SK-N-SH (cell line): ENCODE measurements at regions not wholly inside any gene's neighbourhood (a gene's known extent, or its start where the extent isn't known, plus 50 kb on each side); places are given as distances from the start of the nearest gene placed in this dataset.

Source experiments
- CTCF ChIA-PET: fragments of 300-600, 350-600 bp; formaldehyde crosslinking; extraction: SDS; loops from one replicate; lab custom pipeline; 2021; lab: Yijun Ruan, JAX
- POLR2A ChIA-PET: fragments of 350-600 bp; sonication (Branson Sonifier 250); formaldehyde crosslinking; extraction: SDS; loops from one replicate; lab custom pipeline; 2020; ENCODE audit warnings: antibody characterized with exemption, inconsistent platforms; lab: Yijun Ruan, JAX
- DNase-seq: peaks from one replicate; pipeline ENCODE4 v3.0.0; 2012
- H2AFZ ChIP-seq: fragments of 200-600 bp; sonication (generic); 2 replicates; pipeline ENCODE4 v1.8.1; 2016; ENCODE audit warnings: antibody characterized with exemption, mild to moderate bottlenecking, low read depth
- H3F3A ChIP-seq: fragments of 200-600 bp; sonication (generic); replicated peaks from 2 replicates; pipeline ENCODE3; 2016; ENCODE audit warnings: antibody characterized with exemption, mild to moderate bottlenecking; ENCODE audit not compliant: insufficient read depth
- H3K27ac ChIP-seq, 2 experiments: fragments of 200-500 bp in 1 of 2; fragments of 200-600 bp in 1 of 2; sonication (Bioruptor generic) in 1 of 2; sonication (generic), shearing (Covaris generic) in 1 of 2; 2 replicates each; pipeline versions ENCODE4 v1.5.1 to v1.6.1; 2014 to 2016; ENCODE audit warnings: low read depth in 2 of 2, inconsistent platforms in 1 of 2, low read length in 1 of 2, mild to moderate bottlenecking in 1 of 2, mixed read lengths in 1 of 2
- H3K27me3 ChIP-seq: fragments of 200-600 bp; sonication (generic), shearing (Covaris generic); 2 replicates; pipeline ENCODE4 v1.6.1; 2016; ENCODE audit warnings: mixed run types; ENCODE audit not compliant: insufficient read depth
- H3K36me3 ChIP-seq, 2 experiments: fragments of 200-500 bp in 1 of 2; fragments of 200-600 bp in 1 of 2; sonication (Bioruptor generic) in 1 of 2; sonication (generic) in 1 of 2; replicated peaks in 1 of 2; 2 replicates each; pipeline versions ENCODE3 to v1.5.1; 2014 to 2016; ENCODE audit warnings: low read length in 1 of 2, mild to moderate bottlenecking in 1 of 2; ENCODE audit not compliant: insufficient read depth in 2 of 2, control insufficient read depth in 1 of 2
- H3K4me1 ChIP-seq, 2 experiments: fragments of 200-500 bp in 1 of 2; fragments of 200-600 bp in 1 of 2; sonication (Bioruptor generic) in 1 of 2; sonication (generic), shearing (Covaris generic) in 1 of 2; 2 replicates each; pipeline versions ENCODE4 v1.5.1 to v1.6.1; 2014 to 2016; ENCODE audit warnings: low read depth in 1 of 2, low read length in 1 of 2, mixed run types in 1 of 2; ENCODE audit not compliant: insufficient read depth in 2 of 2, control insufficient read depth in 1 of 2
- H3K4me2 ChIP-seq: fragments of 200-600 bp; sonication (generic), shearing (Covaris generic); 2 replicates; pipeline ENCODE4 v1.6.1; 2017; ENCODE audit warnings: mixed run types
- H3K4me3 ChIP-seq, 2 experiments: fragments of 200-500 bp in 1 of 2; fragments of 200-600 bp in 1 of 2; sonication (Bioruptor generic) in 1 of 2; sonication (generic), shearing (Covaris generic) in 1 of 2; 2 replicates each; pipeline versions ENCODE4 v1.5.1 to v1.8.1; 2014 to 2016; ENCODE audit warnings: low read depth in 2 of 2, inconsistent platforms in 1 of 2, low read length in 1 of 2, mild to moderate bottlenecking in 1 of 2, mixed read lengths in 1 of 2, moderate library complexity in 1 of 2
- H3K79me2 ChIP-seq: fragments of 200-600 bp; sonication (generic); 2 replicates; pipeline ENCODE4 v1.8.1; 2017; ENCODE audit warnings: mild to moderate bottlenecking; ENCODE audit not compliant: insufficient read depth
- H3K9ac ChIP-seq: fragments of 200-600 bp; sonication (generic); 2 replicates; pipeline ENCODE4 v1.6.1; 2017; ENCODE audit warnings: mixed run types
- H3K9me2 ChIP-seq: fragments of 200-600 bp; sonication (generic); 2 replicates; pipeline ENCODE4 v1.6.1; 2017; ENCODE audit warnings: mixed run types
- H3K9me3 ChIP-seq: fragments of 200-600 bp; sonication (generic); 2 replicates; pipeline ENCODE4 v1.6.1; 2017; ENCODE audit warnings: mixed run types, mild to moderate bottlenecking, moderate library complexity
- H4K20me1 ChIP-seq: fragments of 200-600 bp; sonication (generic); 2 replicates; pipeline ENCODE4 v1.6.1; 2017; ENCODE audit warnings: mild to moderate bottlenecking, mixed run types; ENCODE audit not compliant: insufficient read depth
- CHD2 ChIP-seq: fragments of 150-350 bp; IDR thresholded peaks from 2 replicates; pipeline ENCODE4 v1.6.1; 2018; ENCODE audit warnings: low read length; ENCODE audit not compliant: partially characterized antibody
- FOSL2 ChIP-seq: IDR thresholded peaks from 2 replicates; pipeline ENCODE4 v1.4.0; 2012; ENCODE audit warnings: low read depth, mild to moderate bottlenecking, moderate library complexity, borderline replicate concordance
- GATA2 ChIP-seq: sonication (generic); formaldehyde crosslinking; IDR thresholded peaks from 2 replicates; pipeline ENCODE4 v1.5.0; 2020; ENCODE audit warnings: mild to moderate bottlenecking, missing genetic modification reagents
- JUND ChIP-seq: IDR thresholded peaks from 2 replicates; pipeline ENCODE4 v1.4.0; 2012
- MEF2A ChIP-seq: IDR thresholded peaks from 2 replicates; pipeline ENCODE4 v1.4.0; 2012; ENCODE audit warnings: low read depth, borderline replicate concordance
- SIN3A ChIP-seq: IDR thresholded peaks from 2 replicates; pipeline ENCODE4 v1.6.1; 2012; ENCODE audit warnings: low read depth, mild to moderate bottlenecking, low read length, moderate library complexity, borderline replicate concordance
- TEAD4 ChIP-seq: IDR thresholded peaks from 2 replicates; pipeline ENCODE4 v1.4.0; 2012; ENCODE audit warnings: mild to moderate bottlenecking, borderline replicate concordance; ENCODE audit not compliant: insufficient read depth
- YY1 ChIP-seq: IDR thresholded peaks from 2 replicates; pipeline ENCODE4 v1.4.0; 2012; ENCODE audit warnings: low read depth, mild to moderate bottlenecking
- WGBS: methylation state at CpG from one replicate; pipeline ENCODE4 v1.1.6; 2017; ENCODE audit warnings: low lambda C conversion rate; 5-methylcytosine and 5-hydroxymethylcytosine counted together
- TF ChIP-seq, protein P1 (sequence below): IDR thresholded peaks from 2 replicates; pipeline ENCODE4 v1.4.0; 2012; ENCODE audit warnings: low read depth
- TF ChIP-seq, protein P2 (sequence below): IDR thresholded peaks from 2 replicates; pipeline ENCODE4 v1.4.0; 2012; ENCODE audit warnings: low read depth, borderline replicate concordance
- TF ChIP-seq, protein P3 (sequence below): IDR thresholded peaks from 2 replicates; pipeline ENCODE4 v1.4.0; 2012; ENCODE audit warnings: low read depth, borderline replicate concordance
- TF ChIP-seq, protein P4 (sequence below): fragments of 150-350 bp; IDR thresholded peaks from 2 replicates; pipeline ENCODE4 v1.6.1; 2017; ENCODE audit warnings: antibody characterized with exemption, low read length, low read depth, borderline replicate concordance

DNA sequence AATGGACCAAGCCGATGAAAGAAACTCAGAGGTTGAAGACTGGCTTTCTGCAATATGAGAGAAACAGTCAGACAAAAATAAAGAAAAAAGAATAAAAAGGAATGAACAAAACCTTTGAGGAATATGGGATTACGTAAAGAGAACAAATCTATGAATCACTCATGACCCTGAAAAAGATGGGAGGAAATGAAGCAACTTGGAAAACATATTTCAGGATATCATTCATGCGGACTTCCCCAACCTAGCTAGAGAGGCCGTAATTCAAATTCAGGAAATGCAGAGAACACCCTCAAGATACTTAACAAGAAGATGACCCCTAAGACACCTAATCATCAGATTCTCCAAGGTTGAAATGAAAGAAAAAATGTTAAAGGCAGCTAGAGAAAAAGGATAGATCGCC lies 705.3 kb upstream of the CHRM3 start:
- H2AFZ ChIP-seq = no peak overlapping the region
- POLR2A ChIA-PET = no interaction called here
- H3K9me2 ChIP-seq = no peaks in the 10 kb centered on the region
- H3K4me3 ChIP-seq = no peak overlapping the region
- H3K9me3 ChIP-seq = no peaks in the 10 kb centered on the region
- H3K27ac ChIP-seq = no peak overlapping the region
- no peak for TF ChIP-seq JUND
- TF ChIP-seq, protein P1, sequence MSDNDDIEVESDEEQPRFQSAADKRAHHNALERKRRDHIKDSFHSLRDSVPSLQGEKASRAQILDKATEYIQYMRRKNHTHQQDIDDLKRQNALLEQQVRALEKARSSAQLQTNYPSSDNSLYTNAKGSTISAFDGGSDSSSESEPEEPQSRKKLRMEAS = no peak
- TF ChIP-seq FOSL2 = no peak
- TF ChIP-seq, protein P2, sequence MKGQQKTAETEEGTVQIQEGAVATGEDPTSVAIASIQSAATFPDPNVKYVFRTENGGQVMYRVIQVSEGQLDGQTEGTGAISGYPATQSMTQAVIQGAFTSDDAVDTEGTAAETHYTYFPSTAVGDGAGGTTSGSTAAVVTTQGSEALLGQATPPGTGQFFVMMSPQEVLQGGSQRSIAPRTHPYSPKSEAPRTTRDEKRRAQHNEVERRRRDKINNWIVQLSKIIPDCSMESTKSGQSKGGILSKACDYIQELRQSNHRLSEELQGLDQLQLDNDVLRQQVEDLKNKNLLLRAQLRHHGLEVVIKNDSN = no peak
- no peak for TF ChIP-seq MEF2A
- TF ChIP-seq, protein P3, sequence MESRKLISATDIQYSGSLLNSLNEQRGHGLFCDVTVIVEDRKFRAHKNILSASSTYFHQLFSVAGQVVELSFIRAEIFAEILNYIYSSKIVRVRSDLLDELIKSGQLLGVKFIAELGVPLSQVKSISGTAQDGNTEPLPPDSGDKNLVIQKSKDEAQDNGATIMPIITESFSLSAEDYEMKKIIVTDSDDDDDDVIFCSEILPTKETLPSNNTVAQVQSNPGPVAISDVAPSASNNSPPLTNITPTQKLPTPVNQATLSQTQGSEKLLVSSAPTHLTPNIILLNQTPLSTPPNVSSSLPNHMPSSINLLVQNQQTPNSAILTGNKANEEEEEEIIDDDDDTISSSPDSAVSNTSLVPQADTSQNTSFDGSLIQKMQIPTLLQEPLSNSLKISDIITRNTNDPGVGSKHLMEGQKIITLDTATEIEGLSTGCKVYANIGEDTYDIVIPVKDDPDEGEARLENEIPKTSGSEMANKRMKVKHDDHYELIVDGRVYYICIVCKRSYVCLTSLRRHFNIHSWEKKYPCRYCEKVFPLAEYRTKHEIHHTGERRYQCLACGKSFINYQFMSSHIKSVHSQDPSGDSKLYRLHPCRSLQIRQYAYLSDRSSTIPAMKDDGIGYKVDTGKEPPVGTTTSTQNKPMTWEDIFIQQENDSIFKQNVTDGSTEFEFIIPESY = no peak
- TF ChIP-seq, protein P4, sequence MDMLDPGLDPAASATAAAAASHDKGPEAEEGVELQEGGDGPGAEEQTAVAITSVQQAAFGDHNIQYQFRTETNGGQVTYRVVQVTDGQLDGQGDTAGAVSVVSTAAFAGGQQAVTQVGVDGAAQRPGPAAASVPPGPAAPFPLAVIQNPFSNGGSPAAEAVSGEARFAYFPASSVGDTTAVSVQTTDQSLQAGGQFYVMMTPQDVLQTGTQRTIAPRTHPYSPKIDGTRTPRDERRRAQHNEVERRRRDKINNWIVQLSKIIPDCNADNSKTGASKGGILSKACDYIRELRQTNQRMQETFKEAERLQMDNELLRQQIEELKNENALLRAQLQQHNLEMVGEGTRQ = no peak
- no peak for TF ChIP-seq GATA2
- TF ChIP-seq YY1 = no peak
- TF ChIP-seq CHD2 = no peak
- no peak overlapping the region for H3K4me2 ChIP-seq
- no peaks in the 10 kb centered on the region for H3K79me2 ChIP-seq
- no peaks in the 10 kb centered on the region for H4K20me1 ChIP-seq
- H3K36me3 ChIP-seq = no peaks in the 10 kb centered on the region
- DNase-seq = no peak
- no peaks in the 10 kb centered on the region for H3F3A ChIP-seq
- no peak overlapping the region for H3K9ac ChIP-seq
- WGBS = 78% methylated on average over 5 of the region's 5 CpGs
- CTCF ChIA-PET = interaction anchor here (1.1 to 1.5 kb wide), 2 partner anchors 10 to 817 kb away, joined by 4 to 5 read pairs; no protein-coding TSS in a partner anchor
- H3K27me3 ChIP-seq = no peaks in the 10 kb centered on the region
- no peaks in the 10 kb centered on the region for H3K4me1 ChIP-seq

DNA sequence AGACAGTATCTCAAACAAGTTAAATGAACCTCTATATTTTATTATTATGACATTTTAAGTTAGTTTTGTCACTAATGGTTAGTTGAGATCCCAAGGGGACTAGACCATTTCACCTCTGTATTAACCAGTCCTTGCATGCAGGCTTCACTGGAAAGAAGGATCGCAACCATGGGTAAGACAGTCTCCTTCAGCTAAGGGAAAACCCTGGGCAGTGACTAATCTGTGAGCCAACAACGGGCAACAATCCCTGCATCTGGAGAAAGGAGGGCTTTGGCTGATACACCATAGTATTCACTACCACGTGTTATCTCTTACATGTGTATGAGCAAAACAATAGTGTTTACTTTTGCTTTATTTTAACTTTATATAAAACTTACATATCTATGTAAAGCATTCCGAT lies 708.8 kb upstream of the CHRM3 start:
- WGBS = 67% methylated on average over 4 of the region's 4 CpGs
- H3K9me3 ChIP-seq = no peaks in the 10 kb centered on the region
- H3F3A ChIP-seq = no peaks in the 10 kb centered on the region
- no peak overlapping the region for H3K9ac ChIP-seq
- H2AFZ ChIP-seq = 0 out of 2 replicates have a peak overlapping the region, but pooled peaks have one; percentile 47
- no peak overlapping the region for H3K4me2 ChIP-seq
- TF ChIP-seq SIN3A (no peak), TEAD4 (no peak)
- CTCF ChIA-PET = no interaction called here
- no peaks in the 10 kb centered on the region for H3K79me2 ChIP-seq
- no peaks in the 10 kb centered on the region for H3K9me2 ChIP-seq
- POLR2A ChIA-PET = no interaction called here
- no peak overlapping the region for H3K27ac ChIP-seq
- no peak for DNase-seq
- no peak overlapping the region for H3K4me3 ChIP-seq
- no peaks in the 10 kb centered on the region for H3K36me3 ChIP-seq
- H4K20me1 ChIP-seq = no peaks in the 10 kb centered on the region
- no peaks in the 10 kb centered on the region for H3K27me3 ChIP-seq
- peaks cover 2 to 4% of the 10 kb centered on the region in 2 experiments; a peak in 2 of 4 replicates for H3K4me1 ChIP-seq
